Tibial nerve (tissue), 3 donors: ENCODE measurements at regions not wholly inside any gene's neighbourhood (a gene's known extent, or its start where the extent isn't known, plus 50 kb on each side); places are given as distances from the start of the nearest gene placed in this dataset.

Experiments used
- POLR2A ChIP-seq, 2 donors: fragments of 450-650 bp; IDR thresholded peaks; one replicate each; pipeline ENCODE4 v1.6.1; 2017; ENCODE audit warnings: antibody characterized with exemption in 2 of 2, mild to moderate bottlenecking in 2 of 2, moderate library complexity in 2 of 2
- TF ChIP-seq, protein P1 (sequence below), 5 experiments: fragments of 200-600 bp in 3 of 5; fragments of 450-650 bp in 2 of 5; sonication (generic) in 3 of 5; IDR thresholded peaks; one replicate each; pipeline ENCODE4 v1.5.1; 2016 to 2019; ENCODE audit warnings: antibody characterized with exemption in 5 of 5, mild to moderate bottlenecking in 3 of 5, moderate library complexity in 2 of 5

DNA sequence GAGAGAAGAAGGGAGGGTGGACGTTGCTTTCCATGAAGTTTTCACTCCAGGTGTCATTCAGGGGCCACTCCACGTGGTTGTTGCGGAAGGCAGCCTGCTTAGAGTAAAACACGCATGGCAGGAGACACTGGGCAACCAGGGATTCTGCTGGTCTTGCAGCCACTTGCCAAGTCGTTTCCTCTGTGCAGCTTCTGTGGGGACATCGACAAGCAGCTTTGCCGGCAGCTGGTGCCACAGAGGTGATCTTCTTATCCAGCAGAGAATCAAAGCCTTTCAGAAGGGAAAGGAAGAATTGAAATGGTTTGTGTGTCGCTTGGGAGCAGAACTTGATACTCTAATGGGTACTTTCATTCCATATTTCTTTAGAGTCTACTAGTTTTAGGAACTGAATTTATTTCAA is 867.1 kb upstream of the TENM3 start:
- TF ChIP-seq, protein P1, sequence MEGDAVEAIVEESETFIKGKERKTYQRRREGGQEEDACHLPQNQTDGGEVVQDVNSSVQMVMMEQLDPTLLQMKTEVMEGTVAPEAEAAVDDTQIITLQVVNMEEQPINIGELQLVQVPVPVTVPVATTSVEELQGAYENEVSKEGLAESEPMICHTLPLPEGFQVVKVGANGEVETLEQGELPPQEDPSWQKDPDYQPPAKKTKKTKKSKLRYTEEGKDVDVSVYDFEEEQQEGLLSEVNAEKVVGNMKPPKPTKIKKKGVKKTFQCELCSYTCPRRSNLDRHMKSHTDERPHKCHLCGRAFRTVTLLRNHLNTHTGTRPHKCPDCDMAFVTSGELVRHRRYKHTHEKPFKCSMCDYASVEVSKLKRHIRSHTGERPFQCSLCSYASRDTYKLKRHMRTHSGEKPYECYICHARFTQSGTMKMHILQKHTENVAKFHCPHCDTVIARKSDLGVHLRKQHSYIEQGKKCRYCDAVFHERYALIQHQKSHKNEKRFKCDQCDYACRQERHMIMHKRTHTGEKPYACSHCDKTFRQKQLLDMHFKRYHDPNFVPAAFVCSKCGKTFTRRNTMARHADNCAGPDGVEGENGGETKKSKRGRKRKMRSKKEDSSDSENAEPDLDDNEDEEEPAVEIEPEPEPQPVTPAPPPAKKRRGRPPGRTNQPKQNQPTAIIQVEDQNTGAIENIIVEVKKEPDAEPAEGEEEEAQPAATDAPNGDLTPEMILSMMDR (IDR thresholded peaks at IDR 0.05) = no peak
- TF ChIP-seq POLR2A (IDR thresholded peaks at IDR 0.05) = no peak
